ENCODE measurements at regions not wholly inside any gene's neighbourhood (a gene's known extent, or its start where the extent isn't known, plus 50 kb on each side); places are given as distances from the start of the nearest gene placed in this dataset.
A peak's percentile ranks its signal among the peaks of the same experiment; 100 is the strongest.

- H3K4me3 ChIP-seq (ENCODE audit: control insufficient read depth, low read depth, low read length), result no peak overlapping the region
- no peak for DNase-seq (ENCODE audit: low read depth)
- no peak for TF ChIP-seq CTCF (conservative IDR thresholded peaks at IDR 0.05; ENCODE audit: control insufficient read depth, insufficient read depth, low read depth, low read length)
These were observed 124.4 kb upstream of the IRF2BP2 start for GRCh38 chr1:234734412-234734835.

GRCh38 chr1:234733427-234733826 is 123.4 kb upstream of the IRF2BP2 start:
- no peak for TF ChIP-seq CTCF (conservative IDR thresholded peaks at IDR 0.05; ENCODE audit: control insufficient read depth, insufficient read depth, low read depth, low read length)
- no peak for DNase-seq (ENCODE audit: low read depth)
- H3K4me3 ChIP-seq (ENCODE audit: control insufficient read depth, low read depth, low read length), result no peak overlapping the region

- DNase-seq (ENCODE audit: low read depth), result no peak
- no peak overlapping the region for H3K4me3 ChIP-seq (ENCODE audit: control insufficient read depth, low read depth, low read length)
- no peak for TF ChIP-seq CTCF (conservative IDR thresholded peaks at IDR 0.05; ENCODE audit: control insufficient read depth, insufficient read depth, low read depth, low read length)
These were observed 122.9 kb upstream of the IRF2BP2 start for GRCh38 chr1:234732671-234733390.

GRCh38 chr1:234732260-234732659 is 122.3 kb upstream of the IRF2BP2 start:
- H3K4me3 ChIP-seq (ENCODE audit: control insufficient read depth, low read depth, low read length), result no peak overlapping the region
- TF ChIP-seq CTCF (conservative IDR thresholded peaks at IDR 0.05; ENCODE audit: control insufficient read depth, insufficient read depth, low read depth, low read length), result no peak
- no peak for DNase-seq (ENCODE audit: low read depth)

- no peak for TF ChIP-seq CTCF (conservative IDR thresholded peaks at IDR 0.05; ENCODE audit: control insufficient read depth, insufficient read depth, low read depth, low read length)
- no peak overlapping the region for H3K4me3 ChIP-seq (ENCODE audit: control insufficient read depth, low read depth, low read length)
- no peak for DNase-seq (ENCODE audit: low read depth)
These were observed 121.6 kb upstream of the IRF2BP2 start for GRCh38 chr1:234731569-234732085.

GRCh38 chr1:234730770-234731568 is 121.0 kb upstream of the IRF2BP2 start:
- DNase-seq (ENCODE audit: low read depth), result peak; percentile 92
- no peak for TF ChIP-seq CTCF (conservative IDR thresholded peaks at IDR 0.05; ENCODE audit: control insufficient read depth, insufficient read depth, low read depth, low read length)
- H3K4me3 ChIP-seq (ENCODE audit: control insufficient read depth, low read depth, low read length), result no peak overlapping the region

All from fibroblast of mammary gland (primary cell).